ENCODE measurements at regions not wholly inside any gene's neighbourhood (a gene's known extent, or its start where the extent isn't known, plus 50 kb on each side); places are given as distances from the start of the nearest gene placed in this dataset.

- H3K36me3 ChIP-seq (ENCODE audit: control insufficient read depth, insufficient read depth, low read length): no peaks in the 10 kb centered on the region
- H3K27ac ChIP-seq (ENCODE audit: low read depth, low read length): no peak overlapping the region
- no peaks in the 10 kb centered on the region for H3K27me3 ChIP-seq (ENCODE audit: control insufficient read depth, insufficient read depth, low read length)
- H3K4me1 ChIP-seq (ENCODE audit: control insufficient read depth, insufficient read depth, low read length): no peaks in the 10 kb centered on the region
- H3K4me3 ChIP-seq (ENCODE audit: low read length): no peak overlapping the region
- H3K9ac ChIP-seq (ENCODE audit: low read length): no peak overlapping the region
Measured at GRCh38 chr9:78892182-78892581, 595.3 kb downstream of the PSAT1 start.

GRCh38 chr9:78892769-78893168, 595.8 kb downstream of the PSAT1 start:
- Histone ChIP-seq H3K27ac (ENCODE audit: low read depth, low read length) (no peak overlapping the region), H3K9ac (ENCODE audit: low read length) (no peak overlapping the region), H3K4me1 (ENCODE audit: control insufficient read depth, insufficient read depth, low read length) (no peaks in the 10 kb centered on the region), H3K27me3 (ENCODE audit: control insufficient read depth, insufficient read depth, low read length) (no peaks in the 10 kb centered on the region), H3K36me3 (ENCODE audit: control insufficient read depth, insufficient read depth, low read length) (no peaks in the 10 kb centered on the region), H3K4me3 (ENCODE audit: low read length) (no peak overlapping the region)

GRCh38 chr9:78893774-78894401, 597.0 kb downstream of the PSAT1 start:
- no peak overlapping the region for H3K9ac ChIP-seq (ENCODE audit: low read length)
- no peak overlapping the region for H3K27ac ChIP-seq (ENCODE audit: low read depth, low read length)
- no peaks in the 10 kb centered on the region for H3K4me1 ChIP-seq (ENCODE audit: control insufficient read depth, insufficient read depth, low read length)
- H3K27me3 ChIP-seq (ENCODE audit: control insufficient read depth, insufficient read depth, low read length): no peaks in the 10 kb centered on the region
- H3K36me3 ChIP-seq (ENCODE audit: control insufficient read depth, insufficient read depth, low read length): no peaks in the 10 kb centered on the region
- H3K4me3 ChIP-seq (ENCODE audit: low read length): no peak overlapping the region

GRCh38 chr9:78896479-78896878, 599.6 kb downstream of the PSAT1 start:
- H3K27me3 ChIP-seq (ENCODE audit: control insufficient read depth, insufficient read depth, low read length): no peaks in the 10 kb centered on the region
- H3K36me3 ChIP-seq (ENCODE audit: control insufficient read depth, insufficient read depth, low read length): no peaks in the 10 kb centered on the region
- no peak overlapping the region for H3K9ac ChIP-seq (ENCODE audit: low read length)
- H3K4me1 ChIP-seq (ENCODE audit: control insufficient read depth, insufficient read depth, low read length): no peaks in the 10 kb centered on the region
- H3K4me3 ChIP-seq (ENCODE audit: low read length): no peak overlapping the region
- no peak overlapping the region for H3K27ac ChIP-seq (ENCODE audit: low read depth, low read length)

GRCh38 chr9:78898234-78898633, 601.3 kb downstream of the PSAT1 start:
- no peak overlapping the region for H3K9ac ChIP-seq (ENCODE audit: low read length)
- no peak overlapping the region for H3K4me3 ChIP-seq (ENCODE audit: low read length)
- H3K4me1 ChIP-seq (ENCODE audit: control insufficient read depth, insufficient read depth, low read length): no peaks in the 10 kb centered on the region
- no peaks in the 10 kb centered on the region for H3K36me3 ChIP-seq (ENCODE audit: control insufficient read depth, insufficient read depth, low read length)
- no peaks in the 10 kb centered on the region for H3K27me3 ChIP-seq (ENCODE audit: control insufficient read depth, insufficient read depth, low read length)
- H3K27ac ChIP-seq (ENCODE audit: low read depth, low read length): no peak overlapping the region

GRCh38 chr9:78899006-78899405, 602.1 kb downstream of the PSAT1 start:
- no peaks in the 10 kb centered on the region for H3K27me3 ChIP-seq (ENCODE audit: control insufficient read depth, insufficient read depth, low read length)
- H3K4me1 ChIP-seq (ENCODE audit: control insufficient read depth, insufficient read depth, low read length): no peaks in the 10 kb centered on the region
- H3K36me3 ChIP-seq (ENCODE audit: control insufficient read depth, insufficient read depth, low read length): no peaks in the 10 kb centered on the region
- H3K9ac ChIP-seq (ENCODE audit: low read length): no peak overlapping the region
- H3K4me3 ChIP-seq (ENCODE audit: low read length): no peak overlapping the region
- no peak overlapping the region for H3K27ac ChIP-seq (ENCODE audit: low read depth, low read length)

GRCh38 chr9:78900500-78900899, 603.6 kb downstream of the PSAT1 start:
- H3K36me3 ChIP-seq (ENCODE audit: control insufficient read depth, insufficient read depth, low read length): no peaks in the 10 kb centered on the region
- no peak overlapping the region for H3K27ac ChIP-seq (ENCODE audit: low read depth, low read length)
- no peak overlapping the region for H3K9ac ChIP-seq (ENCODE audit: low read length)
- H3K4me1 ChIP-seq (ENCODE audit: control insufficient read depth, insufficient read depth, low read length): no peaks in the 10 kb centered on the region
- H3K4me3 ChIP-seq (ENCODE audit: low read length): no peak overlapping the region
- no peaks in the 10 kb centered on the region for H3K27me3 ChIP-seq (ENCODE audit: control insufficient read depth, insufficient read depth, low read length)

- no peaks in the 10 kb centered on the region for H3K27me3 ChIP-seq (ENCODE audit: control insufficient read depth, insufficient read depth, low read length)
- no peaks in the 10 kb centered on the region for H3K4me1 ChIP-seq (ENCODE audit: control insufficient read depth, insufficient read depth, low read length)
- no peak overlapping the region for H3K9ac ChIP-seq (ENCODE audit: low read length)
- H3K4me3 ChIP-seq (ENCODE audit: low read length): no peak overlapping the region
- no peaks in the 10 kb centered on the region for H3K36me3 ChIP-seq (ENCODE audit: control insufficient read depth, insufficient read depth, low read length)
- H3K27ac ChIP-seq (ENCODE audit: low read depth, low read length): no peak overlapping the region
Measured at GRCh38 chr9:78902051-78902450, 605.1 kb downstream of the PSAT1 start.

GRCh38 chr9:78903581-78903980, 606.7 kb downstream of the PSAT1 start:
- Histone ChIP-seq H3K27ac (ENCODE audit: low read depth, low read length) (no peak overlapping the region), H3K36me3 (ENCODE audit: control insufficient read depth, insufficient read depth, low read length) (no peaks in the 10 kb centered on the region), H3K27me3 (ENCODE audit: control insufficient read depth, insufficient read depth, low read length) (no peaks in the 10 kb centered on the region)

GRCh38 chr9:78904686-78905085, 607.8 kb downstream of the PSAT1 start:
- no peaks in the 10 kb centered on the region for H3K4me1 ChIP-seq (ENCODE audit: control insufficient read depth, insufficient read depth, low read length)
- no peak overlapping the region for H3K9ac ChIP-seq (ENCODE audit: low read length)
- no peaks in the 10 kb centered on the region for H3K36me3 ChIP-seq (ENCODE audit: control insufficient read depth, insufficient read depth, low read length)
- H3K27ac ChIP-seq (ENCODE audit: low read depth, low read length): no peak overlapping the region
- H3K27me3 ChIP-seq (ENCODE audit: control insufficient read depth, insufficient read depth, low read length): no peaks in the 10 kb centered on the region
- H3K4me3 ChIP-seq (ENCODE audit: low read length): no peak overlapping the region

More at GRCh38 chr9:78903581-78903980, 606.7 kb downstream of the PSAT1 start:
- Histone ChIP-seq H3K4me3 (ENCODE audit: low read length) (no peak overlapping the region), H3K4me1 (ENCODE audit: control insufficient read depth, insufficient read depth, low read length) (no peaks in the 10 kb centered on the region), H3K9ac (ENCODE audit: low read length) (no peak overlapping the region)

GRCh38 chr9:78905387-78905786, 608.5 kb downstream of the PSAT1 start:
- H3K9ac ChIP-seq (ENCODE audit: low read length): no peak overlapping the region
- H3K27ac ChIP-seq (ENCODE audit: low read depth, low read length): no peak overlapping the region
- no peak overlapping the region for H3K4me3 ChIP-seq (ENCODE audit: low read length)

GRCh38 chr9:78905986-78906755, 609.2 kb downstream of the PSAT1 start:
- no peak overlapping the region for H3K9ac ChIP-seq (ENCODE audit: low read length)
- no peak overlapping the region for H3K27ac ChIP-seq (ENCODE audit: low read depth, low read length)
- no peaks in the 10 kb centered on the region for H3K4me1 ChIP-seq (ENCODE audit: control insufficient read depth, insufficient read depth, low read length)
- no peaks in the 10 kb centered on the region for H3K27me3 ChIP-seq (ENCODE audit: control insufficient read depth, insufficient read depth, low read length)
- H3K36me3 ChIP-seq (ENCODE audit: control insufficient read depth, insufficient read depth, low read length): no peaks in the 10 kb centered on the region
- H3K4me3 ChIP-seq (ENCODE audit: low read length): no peak overlapping the region

More at GRCh38 chr9:78905387-78905786, 608.5 kb downstream of the PSAT1 start:
- no peaks in the 10 kb centered on the region for H3K27me3 ChIP-seq (ENCODE audit: control insufficient read depth, insufficient read depth, low read length)
- no peaks in the 10 kb centered on the region for H3K4me1 ChIP-seq (ENCODE audit: control insufficient read depth, insufficient read depth, low read length)
- H3K36me3 ChIP-seq (ENCODE audit: control insufficient read depth, insufficient read depth, low read length): no peaks in the 10 kb centered on the region

GRCh38 chr9:78909566-78909965, 612.6 kb downstream of the PSAT1 start:
- no peak overlapping the region for H3K4me3 ChIP-seq (ENCODE audit: low read length)
- H3K4me1 ChIP-seq (ENCODE audit: control insufficient read depth, insufficient read depth, low read length): no peaks in the 10 kb centered on the region
- no peaks in the 10 kb centered on the region for H3K36me3 ChIP-seq (ENCODE audit: control insufficient read depth, insufficient read depth, low read length)
- H3K27ac ChIP-seq (ENCODE audit: low read depth, low read length): no peak overlapping the region
- H3K27me3 ChIP-seq (ENCODE audit: control insufficient read depth, insufficient read depth, low read length): no peaks in the 10 kb centered on the region
- H3K9ac ChIP-seq (ENCODE audit: low read length): no peak overlapping the region

Measured in rectal smooth muscle tissue (tissue), 1 donor.